K562 (cell line): ENCODE measurements at regions not wholly inside any gene's neighbourhood (a gene's known extent, or its start where the extent isn't known, plus 50 kb on each side); places are given as distances from the start of the nearest gene placed in this dataset.

ENCODE experiments used
- ATAC-seq: fragments of 200-7000 bp; cut with Tn5 transposase; 3 replicates; pipeline ENCODE4 v1.9.1; 2020; ENCODE audit warnings: moderate library complexity
- BruUV-seq: library from RNA; stranded (reverse); fragments of 400-500 nt; replicated peaks from 2 replicates; lab custom pipeline; 2021; lab: Mats Ljungman, UMichigan
- CTCF ChIA-PET: fragments of 300-600 bp; formaldehyde crosslinking; extraction: SDS; loops from one replicate; lab custom pipeline; 2021; ENCODE audit warnings: low intra/inter-chr PET ratio; lab: Yijun Ruan, JAX
- POLR2A ChIA-PET: fragments of 300-600, 350-650 bp; sonication (Branson Sonifier 250); formaldehyde crosslinking; extraction: SDS; loops from one replicate; lab custom pipeline; 2021; ENCODE audit warnings: antibody characterized with exemption, inconsistent platforms; lab: Yijun Ruan, JAX
- DNase-seq, 4 experiments: peaks; one replicate each; pipeline versions ENCODE4 v3.0.0 to v3.0.0-alpha.2; 2011 to 2018; ENCODE audit warnings: low spot score in 3 of 4, mixed read lengths in 3 of 4; ENCODE audit errors: extremely low read depth in 1 of 4
- FAIRE-seq: peaks from 2 replicates; lab custom pipeline; 2011; peaks lifted over from hg19 to GRCh38; lab: Jason Lieb, UNC
- H2AFZ ChIP-seq: 2 replicates; pipeline ENCODE4 v1.6.0; 2011; ENCODE audit warnings: low read depth, low read length, control low read depth, inconsistent platforms
- H3K27ac ChIP-seq: fragments of 200-600 bp; 3 replicates; pipeline ENCODE4 v1.8.0; 2011; ENCODE audit warnings: low read depth, mild to moderate bottlenecking, control low read depth, inconsistent platforms, low read length, moderate library complexity, mixed read lengths; ENCODE audit errors: extremely low read depth
- H3K27me3 ChIP-seq, 2 experiments: fragments of 300-600 bp in 1 of 2; 2 replicates in 1 of 2; 3 replicates in 1 of 2; pipeline versions ENCODE4 v1.6.0 to v1.8.0; 2011; ENCODE audit warnings: inconsistent platforms in 2 of 2, low read length in 2 of 2, mild to moderate bottlenecking in 1 of 2, mixed read lengths in 1 of 2, moderate library complexity in 1 of 2; ENCODE audit not compliant: control insufficient read depth in 2 of 2, insufficient read depth in 2 of 2
- H3K36me3 ChIP-seq: fragments of 300-600 bp; 3 replicates; pipeline ENCODE4 v1.8.0; 2011; ENCODE audit warnings: mild to moderate bottlenecking, low read length, inconsistent platforms; ENCODE audit not compliant: control insufficient read depth, insufficient read depth
- H3K4me1 ChIP-seq, 2 experiments: fragments of 200-600 bp in 1 of 2; replicated peaks in 1 of 2; 2 replicates in 1 of 2; 3 replicates in 1 of 2; pipeline versions ENCODE4 v1.5.1 to v1.8.0; 2011; ENCODE audit warnings: inconsistent platforms in 2 of 2, low read length in 2 of 2, mild to moderate bottlenecking in 1 of 2, mixed read lengths in 1 of 2, moderate library complexity in 1 of 2; ENCODE audit not compliant: control insufficient read depth in 2 of 2, insufficient read depth in 2 of 2
- H3K4me2 ChIP-seq: 2 replicates; pipeline ENCODE4 v1.6.1; 2011; ENCODE audit warnings: low read length, control low read depth, inconsistent platforms, mixed read lengths; ENCODE audit not compliant: insufficient read depth
- H3K4me3 ChIP-seq: fragments of 200-600 bp; sonication (generic), shearing (Covaris generic); 2 replicates; pipeline ENCODE4 v1.5.1; 2016; ENCODE audit warnings: control low read depth, inconsistent platforms
- H3K79me2 ChIP-seq: fragments of 200-600 bp; 3 replicates; pipeline ENCODE4 v1.8.0; 2011; ENCODE audit warnings: low read length, inconsistent platforms; ENCODE audit not compliant: control insufficient read depth, insufficient read depth
- H3K9ac ChIP-seq, 2 experiments: 2 replicates each; pipeline versions ENCODE4 v1.6.0 to v1.6.1; 2011; ENCODE audit warnings: low read depth in 2 of 2, low read length in 2 of 2, control low read depth in 1 of 2, inconsistent platforms in 1 of 2, mild to moderate bottlenecking in 1 of 2, mixed read lengths in 1 of 2; ENCODE audit not compliant: insufficient read depth in 1 of 2
- H3K9me1 ChIP-seq: one replicate; pipeline ENCODE4 v1.6.0; 2011; ENCODE audit warnings: inconsistent platforms, mild to moderate bottlenecking, low read length, moderate library complexity; ENCODE audit not compliant: control insufficient read depth, insufficient read depth
- H3K9me3 ChIP-seq: replicated peaks from 2 replicates; pipeline ENCODE4 v1.5.1; 2011; ENCODE audit warnings: low read depth, low read length, inconsistent platforms; ENCODE audit not compliant: control insufficient read depth, insufficient read depth
- H4K20me1 ChIP-seq: replicated peaks from 2 replicates; pipeline ENCODE4 v1.6.1; 2011; ENCODE audit warnings: low read length, inconsistent platforms, mixed read lengths; ENCODE audit not compliant: control insufficient read depth, insufficient read depth
- BACH1 ChIP-seq: fragments of 200-800 bp; sonication (Bioruptor generic); IDR thresholded peaks from 2 replicates; pipeline ENCODE4 v1.6.1; 2016; ENCODE audit warnings: missing genetic modification characterization, missing compliant biosample characterization
- CBX1 ChIP-seq: sonication (generic); IDR thresholded peaks from 2 replicates; pipeline ENCODE4 v1.6.1; 2016; ENCODE audit warnings: antibody characterized with exemption, low read depth, mild to moderate bottlenecking
- E2F3 ChIP-seq: fragments of 250-450 bp; sonication (Bioruptor Pico); IDR thresholded peaks from 2 replicates; pipeline ENCODE4 v1.4.0; 2020; ENCODE audit warnings: mild to moderate bottlenecking
- EHMT2 ChIP-seq: fragments of 450-650 bp; IDR thresholded peaks from 2 replicates; pipeline ENCODE4 v1.6.1; 2018; ENCODE audit warnings: antibody characterized with exemption
- KLF13 ChIP-seq: fragments of 450-650 bp; IDR thresholded peaks from 2 replicates; pipeline ENCODE4 v1.6.1; 2016; ENCODE audit warnings: missing genetic modification characterization, low read depth, mild to moderate bottlenecking, missing compliant biosample characterization, moderate library complexity, borderline replicate concordance
- MTA1 ChIP-seq: fragments of 450-650 bp; IDR thresholded peaks from 2 replicates; pipeline ENCODE4 v1.6.1; 2017; ENCODE audit warnings: borderline replicate concordance
- MTA3 ChIP-seq: fragments of 450-650 bp; formaldehyde crosslinking; IDR thresholded peaks from 2 replicates; pipeline ENCODE4 v1.6.1; 2017; ENCODE audit warnings: mild to moderate bottlenecking, borderline replicate concordance
- NR2F6 ChIP-seq: fragments of 450-650 bp; formaldehyde crosslinking; IDR thresholded peaks from 2 replicates; pipeline ENCODE4 v1.4.0; 2020; ENCODE audit warnings: mild to moderate bottlenecking
- PTBP1 ChIP-seq: fragments of 200-400 bp; formaldehyde crosslinking; IDR thresholded peaks from 2 replicates; pipeline ENCODE4 v1.6.1; 2017; ENCODE audit warnings: low read depth, low read length
- PTRF ChIP-seq: fragments of 450-650 bp; IDR thresholded peaks from 2 replicates; pipeline ENCODE4 v1.6.1; 2016; ENCODE audit warnings: mild to moderate bottlenecking, missing genetic modification characterization, missing compliant biosample characterization
- RBBP5 ChIP-seq: fragments of 200-600 bp; sonication (generic); IDR thresholded peaks from 2 replicates; pipeline ENCODE4 v1.6.1; 2012; ENCODE audit warnings: borderline replicate concordance, mild to moderate bottlenecking, low read length, control low read depth, inconsistent platforms; ENCODE audit not compliant: insufficient read depth, poor library complexity, severe bottlenecking
- SMARCA5 ChIP-seq: fragments of 450-650 bp; IDR thresholded peaks from 2 replicates; pipeline ENCODE4 v1.6.1; 2016
- SMC3 ChIP-seq: conservative IDR thresholded peaks from 2 replicates; pipeline ENCODE4 v1.6.1; 2011; ENCODE audit warnings: low read depth, low read length, improper control_type of control experiment; ENCODE audit not compliant: insufficient read depth
- SP2 ChIP-seq: IDR thresholded peaks from 2 replicates; pipeline ENCODE4 v1.6.1; 2011; ENCODE audit warnings: mild to moderate bottlenecking, low read depth, low read length, moderate library complexity; ENCODE audit not compliant: poor library complexity, severe bottlenecking; ENCODE audit errors: extremely low read depth
- ZNF217 ChIP-seq: sonication (generic); formaldehyde crosslinking; IDR thresholded peaks from 2 replicates; pipeline ENCODE4 v1.8.0; 2022; ENCODE audit warnings: mild to moderate bottlenecking, missing genetic modification reagents
- ZNF707 ChIP-seq: fragments of 250-450 bp; sonication (Bioruptor Pico); conservative IDR thresholded peaks from 2 replicates; pipeline ENCODE4 v1.8.0; 2022; ENCODE audit warnings: inconsistent platforms, mild to moderate bottlenecking, moderate library complexity
- WGBS: fragments of 100-300 bp; shearing (Covaris generic); methylation state at CpG from one replicate; pipeline ENCODE4 v1.1.6; 2016; ENCODE audit warnings: low coverage, mixed read lengths; ENCODE audit not compliant: insufficient coverage; ENCODE audit errors: missing lambda C conversion rate; 5-methylcytosine and 5-hydroxymethylcytosine counted together
- in situ Hi-C: fragments of 300-500 bp; cut with MboI; formaldehyde crosslinking; loops from 4 replicates; pipeline ENCODE4 v1.15.0; 2018; ENCODE audit warnings: inconsistent platforms, mixed read lengths
- intact Hi-C: fragments of 100-400 bp; cut with micrococcal nuclease; formaldehyde crosslinking; loops from 2 replicates; pipeline ENCODE4 v1.14.2; 2022
- TF ChIP-seq, protein P1 (sequence below): fragments of 150-350 bp; conservative IDR thresholded peaks from 2 replicates; pipeline ENCODE4 v1.6.1; 2014; ENCODE audit warnings: low read length
- TF ChIP-seq, protein P2 (sequence below): fragments of 250-450 bp; sonication (Bioruptor Pico); IDR thresholded peaks from 2 replicates; pipeline ENCODE4 v1.5.0; 2021; ENCODE audit warnings: mild to moderate bottlenecking, moderate library complexity

DNA sequence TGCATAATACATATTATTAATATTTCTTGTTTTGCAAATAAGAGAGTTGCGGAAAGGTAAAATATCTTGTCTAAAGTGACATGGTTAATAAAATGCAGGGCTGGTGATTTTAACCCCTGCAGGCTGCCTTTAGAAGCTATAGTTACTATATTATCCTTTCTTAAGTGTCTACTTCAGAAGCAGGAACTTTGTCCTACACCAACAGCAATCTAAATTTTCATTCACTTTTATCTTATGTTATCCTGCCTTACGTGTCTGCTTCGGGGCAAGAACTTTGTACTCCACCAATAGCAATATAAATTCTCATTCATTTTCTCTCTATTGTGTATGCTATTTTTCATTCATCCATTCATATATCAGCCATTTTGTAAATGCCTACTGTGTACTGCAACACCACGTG is 719.5 kb downstream of the TLR4 start:
- no peaks in the 10 kb centered on the region for H3K27me3 ChIP-seq
- BruUV-seq: no TSS peak
- H3K4me3 ChIP-seq: no peak overlapping the region
- intact Hi-C loops (no loop called here), in situ Hi-C loops (no loop called here)
- H3K36me3 ChIP-seq: no peaks in the 10 kb centered on the region
- H3K27ac ChIP-seq: no peak overlapping the region
- POLR2A ChIA-PET: no interaction called here
- FAIRE-seq (no peak), ATAC-seq (no peak), DNase-seq (no peak)
- TF ChIP-seq MTA1: no peak
- no peak for TF ChIP-seq CBX1
- TF ChIP-seq, protein P1, sequence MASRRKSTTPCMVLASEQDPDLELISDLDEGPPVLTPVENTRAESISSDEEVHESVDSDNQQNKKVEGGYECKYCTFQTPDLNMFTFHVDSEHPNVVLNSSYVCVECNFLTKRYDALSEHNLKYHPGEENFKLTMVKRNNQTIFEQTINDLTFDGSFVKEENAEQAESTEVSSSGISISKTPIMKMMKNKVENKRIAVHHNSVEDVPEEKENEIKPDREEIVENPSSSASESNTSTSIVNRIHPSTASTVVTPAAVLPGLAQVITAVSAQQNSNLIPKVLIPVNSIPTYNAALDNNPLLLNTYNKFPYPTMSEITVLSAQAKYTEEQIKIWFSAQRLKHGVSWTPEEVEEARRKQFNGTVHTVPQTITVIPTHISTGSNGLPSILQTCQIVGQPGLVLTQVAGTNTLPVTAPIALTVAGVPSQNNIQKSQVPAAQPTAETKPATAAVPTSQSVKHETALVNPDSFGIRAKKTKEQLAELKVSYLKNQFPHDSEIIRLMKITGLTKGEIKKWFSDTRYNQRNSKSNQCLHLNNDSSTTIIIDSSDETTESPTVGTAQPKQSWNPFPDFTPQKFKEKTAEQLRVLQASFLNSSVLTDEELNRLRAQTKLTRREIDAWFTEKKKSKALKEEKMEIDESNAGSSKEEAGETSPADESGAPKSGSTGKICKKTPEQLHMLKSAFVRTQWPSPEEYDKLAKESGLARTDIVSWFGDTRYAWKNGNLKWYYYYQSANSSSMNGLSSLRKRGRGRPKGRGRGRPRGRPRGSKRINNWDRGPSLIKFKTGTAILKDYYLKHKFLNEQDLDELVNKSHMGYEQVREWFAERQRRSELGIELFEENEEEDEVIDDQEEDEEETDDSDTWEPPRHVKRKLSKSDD: no peak
- TF ChIP-seq PTBP1: no peak
- TF ChIP-seq, protein P2, sequence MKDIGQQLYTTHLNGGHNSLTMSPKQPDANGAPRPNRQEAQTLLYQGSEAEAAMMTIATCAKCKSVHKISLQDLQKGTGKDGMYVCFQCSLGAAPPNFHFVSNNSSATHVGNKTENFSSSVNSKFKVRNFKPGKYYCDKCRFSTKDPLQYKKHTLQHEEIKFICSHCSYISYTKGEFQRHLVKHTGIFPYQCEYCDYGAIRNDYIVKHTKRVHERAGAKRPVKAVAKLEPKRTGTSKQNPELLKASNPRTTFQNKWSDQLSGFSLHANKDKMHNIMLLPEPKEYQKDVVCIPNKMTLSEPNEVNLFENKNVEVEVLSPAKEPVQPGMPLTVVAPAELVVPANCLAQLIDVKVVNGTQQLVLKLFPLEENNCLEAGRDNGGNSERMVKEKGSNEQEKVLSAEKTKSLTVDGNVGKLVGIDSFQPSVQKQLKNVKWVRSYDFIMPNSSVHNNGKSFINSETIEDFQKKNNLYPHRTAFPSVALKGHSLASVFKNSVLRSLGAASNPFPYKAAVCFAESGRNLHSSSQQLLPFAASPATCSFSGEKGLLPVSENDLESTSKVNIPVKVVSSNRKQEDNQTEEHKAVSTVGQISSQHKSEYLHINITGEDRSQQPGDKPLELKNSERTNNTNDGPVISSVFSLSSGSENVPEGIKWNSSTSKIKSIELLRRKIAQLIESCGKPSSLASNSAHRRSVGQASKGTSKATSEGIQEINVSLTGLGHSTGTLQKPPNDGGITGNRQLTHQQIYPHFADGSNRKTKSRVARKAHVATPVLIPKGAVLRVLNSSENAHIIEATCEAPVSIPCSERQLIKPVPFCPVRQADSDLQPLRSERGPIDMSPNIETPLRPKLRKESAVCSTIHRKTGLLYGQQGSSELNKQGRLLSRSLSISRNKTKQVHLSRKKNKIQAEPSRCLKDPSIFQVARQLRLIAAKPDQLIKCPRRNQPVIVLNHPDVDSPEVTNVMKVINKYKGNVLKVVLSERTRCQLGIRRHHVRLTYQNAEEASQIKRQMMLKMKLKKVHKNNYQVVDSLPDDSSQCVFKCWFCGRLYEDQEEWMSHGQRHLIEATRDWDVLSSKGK: no peak
- TF ChIP-seq SMARCA5: no peak
- TF ChIP-seq KLF13 (tag): no peak
- no peak for TF ChIP-seq RBBP5
- TF ChIP-seq MTA3: no peak
- no peak for TF ChIP-seq SMC3
- TF ChIP-seq BACH1 (tag): no peak
- no peak for TF ChIP-seq SP2
- TF ChIP-seq ZNF707 (CRISPR knock-in tag): no peak
- TF ChIP-seq EHMT2: no peak
- no peak for TF ChIP-seq ZNF217 (CRISPR knock-in tag)
- TF ChIP-seq E2F3 (CRISPR knock-in tag): no peak
- no peak for TF ChIP-seq PTRF (tag)
- no peak for TF ChIP-seq NR2F6 (CRISPR knock-in tag)
- CTCF ChIA-PET: no interaction called here
- H3K9ac ChIP-seq: no peak overlapping the region
- no peaks in the 10 kb centered on the region for H3K4me1 ChIP-seq
- no peak overlapping the region for H3K4me2 ChIP-seq
- no peaks in the 10 kb centered on the region for H4K20me1 ChIP-seq
- no peaks in the 10 kb centered on the region for H3K9me1 ChIP-seq
- WGBS: 3% methylated on average over 4 of the region's 4 CpGs
- H3K79me2 ChIP-seq: no peaks in the 10 kb centered on the region
- 0 out of 2 replicates have a peak, but pooled peaks cover 3% of the 10 kb centered on the region for H3K9me3 ChIP-seq
- H2AFZ ChIP-seq: no peak overlapping the region
